H1 (cell line): ENCODE measurements at regions not wholly inside any gene's neighbourhood (a gene's known extent, or its start where the extent isn't known, plus 50 kb on each side); places are given as distances from the start of the nearest gene placed in this dataset.

ENCODE experiments used
- CTCF ChIA-PET: fragments of 300-600 bp; sonication (Branson Sonifier 250); formaldehyde crosslinking; loops from one replicate; lab custom pipeline; 2021; ENCODE audit not compliant: partially characterized antibody; lab: Charles Lee
- POLR2A ChIA-PET: fragments of 300-600 bp; sonication (Branson Sonifier 250); formaldehyde crosslinking; loops from one replicate; lab custom pipeline; 2021; ENCODE audit warnings: inconsistent platforms; ENCODE audit not compliant: partially characterized antibody; lab: Charles Lee
- DNase-seq, 2 experiments: peaks; one replicate each; pipeline versions ENCODE4 v3.0.0 to v3.0.0-alpha.2; 2010 to 2022; ENCODE audit warnings: low spot score in 2 of 2, low read depth in 1 of 2, mixed read lengths in 1 of 2
- FAIRE-seq: peaks from 2 replicates; lab custom pipeline; 2011; peaks lifted over from hg19 to GRCh38; lab: Jason Lieb, UNC
- H2AFZ ChIP-seq: 2 replicates; pipeline ENCODE4 v1.8.1; 2012; ENCODE audit warnings: low read length, inconsistent platforms
- H2AK5ac ChIP-seq: 2 replicates; pipeline ENCODE4 v1.6.1; 2013; ENCODE audit warnings: low read depth, low read length
- H2BK120ac ChIP-seq: replicated peaks from 2 replicates; pipeline ENCODE3; 2013; ENCODE audit warnings: low read depth, low read length, inconsistent platforms
- H2BK12ac ChIP-seq: 2 replicates; pipeline ENCODE4 v1.6.1; 2013; ENCODE audit warnings: low read depth, low read length
- H2BK15ac ChIP-seq: 2 replicates; pipeline ENCODE4 v1.6.1; 2013; ENCODE audit warnings: low read length
- H2BK20ac ChIP-seq: 2 replicates; pipeline ENCODE4 v1.6.1; 2013; ENCODE audit warnings: low read length
- H2BK5ac ChIP-seq: 2 replicates; pipeline ENCODE4 v1.6.1; 2013; ENCODE audit warnings: low read depth, low read length
- H3K14ac ChIP-seq: 2 replicates; pipeline ENCODE4 v1.6.1; 2013; ENCODE audit warnings: inconsistent platforms; ENCODE audit not compliant: insufficient read length
- H3K18ac ChIP-seq: 2 replicates; pipeline ENCODE4 v1.6.1; 2013; ENCODE audit warnings: low read length; ENCODE audit errors: extremely low read depth
- H3K23ac ChIP-seq: 2 replicates; pipeline ENCODE4 v1.6.1; 2013; ENCODE audit warnings: inconsistent platforms; ENCODE audit not compliant: insufficient read length
- H3K23me2 ChIP-seq: 2 replicates; pipeline ENCODE4 v1.6.1; 2013; ENCODE audit warnings: low read depth, low read length
- H3K27ac ChIP-seq: 2 replicates; pipeline ENCODE4 v1.6.1; 2011; ENCODE audit warnings: low read depth, low read length, inconsistent platforms
- H3K27me3 ChIP-seq, 4 experiments: replicated peaks in 1 of 4; 1 replicate in 1 of 4; 2 replicates in 3 of 4; pipeline versions ENCODE4 v1.6.1 to v1.8.1; 2011 to 2013; ENCODE audit warnings: low read length in 3 of 4, mild to moderate bottlenecking in 3 of 4, inconsistent platforms in 2 of 4, mixed read lengths in 2 of 4, moderate library complexity in 1 of 4; ENCODE audit not compliant: control insufficient read depth in 3 of 4, insufficient read depth in 3 of 4; ENCODE audit errors: extremely low read depth in 1 of 4
- H3K36me3 ChIP-seq, 4 experiments: 2 replicates each; pipeline versions ENCODE4 v1.6.1 to v1.8.1; 2011 to 2013; ENCODE audit warnings: mild to moderate bottlenecking in 4 of 4, low read length in 3 of 4, moderate library complexity in 2 of 4, control low read depth in 1 of 4, inconsistent platforms in 1 of 4; ENCODE audit not compliant: insufficient read depth in 4 of 4, control insufficient read depth in 2 of 4
- H3K4ac ChIP-seq: replicated peaks from 2 replicates; pipeline ENCODE3; 2013; ENCODE audit warnings: low read length, low read depth, mixed read lengths, inconsistent platforms; ENCODE audit not compliant: insufficient read length
- H3K4me1 ChIP-seq, 4 experiments: replicated peaks in 1 of 4; 1 replicate in 1 of 4; 2 replicates in 3 of 4; pipeline versions ENCODE4 v1.6.1 to v1.8.1; 2011 to 2013; ENCODE audit warnings: low read length in 3 of 4, inconsistent platforms in 2 of 4, mixed read lengths in 1 of 4; ENCODE audit not compliant: insufficient read depth in 4 of 4, control insufficient read depth in 3 of 4
- H3K4me2 ChIP-seq, 2 experiments: 2 replicates each; pipeline versions ENCODE4 v1.6.1 to v1.8.1; 2011 to 2013; ENCODE audit warnings: low read depth in 2 of 2, low read length in 2 of 2, control low read depth in 1 of 2, inconsistent platforms in 1 of 2, mild to moderate bottlenecking in 1 of 2; ENCODE audit not compliant: insufficient read depth in 1 of 2
- H3K4me3 ChIP-seq, 4 experiments: fragments of 200-600, 300-600 bp in 1 of 4; sonication (generic), shearing (Covaris generic), sonication (Bioruptor Twin) in 1 of 4; 2 replicates each; pipeline versions ENCODE4 v1.5.1 to v1.8.1; 2011 to 2016; ENCODE audit warnings: low read length in 4 of 4, low read depth in 3 of 4, control low read depth in 2 of 4, inconsistent platforms in 2 of 4, mild to moderate bottlenecking in 2 of 4, mixed read lengths in 1 of 4, moderate library complexity in 1 of 4; ENCODE audit not compliant: insufficient read depth in 2 of 4; ENCODE audit errors: extremely low read depth in 1 of 4
- H3K56ac ChIP-seq: replicated peaks from 2 replicates; pipeline ENCODE3; 2013; ENCODE audit warnings: low read depth, mild to moderate bottlenecking, mixed read lengths, low read length, inconsistent platforms; ENCODE audit not compliant: insufficient read length
- H3K79me1 ChIP-seq: 2 replicates; pipeline ENCODE4 v1.6.1; 2013; ENCODE audit warnings: low read depth, low read length, control low read depth
- H3K79me2 ChIP-seq, 2 experiments: 2 replicates each; pipeline versions ENCODE4 v1.6.1 to v1.8.1; 2012 to 2013; ENCODE audit warnings: low read length in 2 of 2, mild to moderate bottlenecking in 2 of 2, inconsistent platforms in 1 of 2; ENCODE audit not compliant: insufficient read depth in 2 of 2, control insufficient read depth in 1 of 2
- H3K9ac ChIP-seq, 4 experiments: replicated peaks in 1 of 4; 1 replicate in 1 of 4; 2 replicates in 3 of 4; pipeline versions ENCODE4 v1.6.1 to v1.8.1; 2011 to 2013; ENCODE audit warnings: low read depth in 3 of 4, low read length in 3 of 4, control low read depth in 2 of 4, mild to moderate bottlenecking in 2 of 4, moderate library complexity in 2 of 4, inconsistent platforms in 1 of 4; ENCODE audit errors: extremely low read depth in 1 of 4
- H3K9me3 ChIP-seq, 2 experiments: 2 replicates each; pipeline versions ENCODE4 v1.6.1 to v1.8.1; 2012 to 2013; ENCODE audit warnings: mild to moderate bottlenecking in 2 of 2, moderate library complexity in 2 of 2, control low read depth in 1 of 2, inconsistent platforms in 1 of 2, low read depth in 1 of 2, low read length in 1 of 2, mixed read lengths in 1 of 2; ENCODE audit not compliant: insufficient read depth in 2 of 2
- H4K20me1 ChIP-seq, 2 experiments: replicated peaks in 1 of 2; 2 replicates each; pipeline versions ENCODE3 to v1.8.1; 2011 to 2013; ENCODE audit warnings: inconsistent platforms in 2 of 2, low read length in 2 of 2, mild to moderate bottlenecking in 1 of 2; ENCODE audit not compliant: insufficient read depth in 2 of 2, control insufficient read depth in 1 of 2
- H4K5ac ChIP-seq: 2 replicates; pipeline ENCODE4 v1.6.1; 2013; ENCODE audit warnings: low read length, low read depth, mixed read lengths, inconsistent platforms; ENCODE audit not compliant: insufficient read length
- H4K8ac ChIP-seq: 2 replicates; pipeline ENCODE4 v1.8.0; 2013; ENCODE audit warnings: mild to moderate bottlenecking, moderate library complexity, low read length, inconsistent platforms; ENCODE audit not compliant: insufficient read depth; ENCODE audit errors: extremely low read depth
- H4K91ac ChIP-seq: replicated peaks from 2 replicates; pipeline ENCODE3; 2013; ENCODE audit warnings: low read length, mixed read lengths, inconsistent platforms; ENCODE audit not compliant: insufficient read length
- ASH2L ChIP-seq: fragments of 200-600, 300-600 bp; sonication (generic); IDR thresholded peaks from one replicate; pipeline ENCODE4 v1.7.1; 2017; ENCODE audit warnings: low read length
- RAD21 ChIP-seq, 2 experiments: IDR thresholded peaks in 1 of 2; conservative IDR thresholded peaks in 1 of 2; 2 replicates each; pipeline ENCODE4 v1.6.1; 2011; ENCODE audit warnings: low read depth in 2 of 2, low read length in 2 of 2, improper control_type of control experiment in 1 of 2, inconsistent platforms in 1 of 2, mild to moderate bottlenecking in 1 of 2, moderate library complexity in 1 of 2
- SRF ChIP-seq: IDR thresholded peaks from 2 replicates; pipeline ENCODE4 v1.6.1; 2011; ENCODE audit warnings: mild to moderate bottlenecking, low read depth, low read length, moderate library complexity
- TAF1 ChIP-seq: IDR thresholded peaks from 2 replicates; pipeline ENCODE4 v1.6.1; 2011; ENCODE audit warnings: mild to moderate bottlenecking, low read depth, low read length
- TF ChIP-seq, protein P1 (sequence below), 3 experiments: IDR thresholded peaks; 1 replicate in 2 of 3; 2 replicates in 1 of 3; pipeline versions ENCODE4 v1.5.1 to v1.6.1; 2011; ENCODE audit warnings: low read length in 3 of 3, mild to moderate bottlenecking in 3 of 3, inconsistent platforms in 2 of 3, low read depth in 1 of 3, moderate library complexity in 1 of 3; ENCODE audit not compliant: insufficient read depth in 1 of 3; ENCODE audit errors: control extremely low read depth in 1 of 3
- TF ChIP-seq, protein P2 (sequence below): IDR thresholded peaks from 2 replicates; pipeline ENCODE4 v1.6.1; 2012; ENCODE audit warnings: inconsistent platforms

DNA sequence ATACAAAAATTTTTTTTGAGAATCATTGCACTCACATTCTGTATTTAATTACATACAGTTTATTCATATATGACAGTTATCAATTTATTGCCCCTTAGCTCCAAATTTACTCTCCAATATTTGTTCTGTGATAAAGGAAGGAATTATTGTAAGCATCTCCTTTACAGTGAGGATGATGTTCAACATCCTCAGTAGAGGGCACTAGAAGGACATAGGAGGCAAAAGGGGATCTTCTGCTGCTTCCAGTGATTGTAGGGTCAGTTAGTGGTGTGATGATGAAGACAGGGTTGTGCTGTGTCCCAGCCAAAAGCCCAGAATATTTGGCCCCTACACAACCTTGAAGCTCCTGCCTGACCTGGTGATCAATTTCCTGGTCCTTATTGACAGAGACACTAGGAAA is 89.9 kb upstream of the DCBLD2 start:
- no peak overlapping the region for H3K23ac ChIP-seq
- FAIRE-seq: no peak
- H2BK20ac ChIP-seq: no peak overlapping the region
- no peaks in the 10 kb centered on the region for H3K79me1 ChIP-seq
- H4K20me1 ChIP-seq: no peaks in the 10 kb centered on the region
- H3K9ac ChIP-seq: no peak overlapping the region
- no peaks in the 10 kb centered on the region; a peak in 1 of 7 replicates for H3K4me1 ChIP-seq
- H3K18ac ChIP-seq: no peak overlapping the region
- no peak overlapping the region for H2BK12ac ChIP-seq
- no peak overlapping the region for H3K4me2 ChIP-seq
- no peak overlapping the region for H3K4me3 ChIP-seq
- no peak overlapping the region for H2BK15ac ChIP-seq
- no peak overlapping the region for H3K4ac ChIP-seq
- H3K9me3 ChIP-seq: no peaks in the 10 kb centered on the region
- H2AK5ac ChIP-seq: no peak overlapping the region
- no peak overlapping the region for H4K8ac ChIP-seq
- TF ChIP-seq RAD21 (IDR thresholded peaks at IDR 0.05 in 1 of 2, conservative IDR thresholded peaks at IDR 0.05 in 1 of 2; ENCODE audit: low read depth in 2 of 2, low read length in 2 of 2): peak; percentile 21 to 41; a peak in 3 of 4 replicates
- TF ChIP-seq TAF1: no peak
- TF ChIP-seq, protein P1, sequence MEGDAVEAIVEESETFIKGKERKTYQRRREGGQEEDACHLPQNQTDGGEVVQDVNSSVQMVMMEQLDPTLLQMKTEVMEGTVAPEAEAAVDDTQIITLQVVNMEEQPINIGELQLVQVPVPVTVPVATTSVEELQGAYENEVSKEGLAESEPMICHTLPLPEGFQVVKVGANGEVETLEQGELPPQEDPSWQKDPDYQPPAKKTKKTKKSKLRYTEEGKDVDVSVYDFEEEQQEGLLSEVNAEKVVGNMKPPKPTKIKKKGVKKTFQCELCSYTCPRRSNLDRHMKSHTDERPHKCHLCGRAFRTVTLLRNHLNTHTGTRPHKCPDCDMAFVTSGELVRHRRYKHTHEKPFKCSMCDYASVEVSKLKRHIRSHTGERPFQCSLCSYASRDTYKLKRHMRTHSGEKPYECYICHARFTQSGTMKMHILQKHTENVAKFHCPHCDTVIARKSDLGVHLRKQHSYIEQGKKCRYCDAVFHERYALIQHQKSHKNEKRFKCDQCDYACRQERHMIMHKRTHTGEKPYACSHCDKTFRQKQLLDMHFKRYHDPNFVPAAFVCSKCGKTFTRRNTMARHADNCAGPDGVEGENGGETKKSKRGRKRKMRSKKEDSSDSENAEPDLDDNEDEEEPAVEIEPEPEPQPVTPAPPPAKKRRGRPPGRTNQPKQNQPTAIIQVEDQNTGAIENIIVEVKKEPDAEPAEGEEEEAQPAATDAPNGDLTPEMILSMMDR (IDR thresholded peaks at IDR 0.05; ENCODE audit: control extremely low read depth in 1 of 3, insufficient read depth in 1 of 3, low read depth in 1 of 3, low read length in 3 of 3): peak in 1 of 3 experiments; percentile 30; a peak in 1 of 4 replicates
- TF ChIP-seq, protein P2, sequence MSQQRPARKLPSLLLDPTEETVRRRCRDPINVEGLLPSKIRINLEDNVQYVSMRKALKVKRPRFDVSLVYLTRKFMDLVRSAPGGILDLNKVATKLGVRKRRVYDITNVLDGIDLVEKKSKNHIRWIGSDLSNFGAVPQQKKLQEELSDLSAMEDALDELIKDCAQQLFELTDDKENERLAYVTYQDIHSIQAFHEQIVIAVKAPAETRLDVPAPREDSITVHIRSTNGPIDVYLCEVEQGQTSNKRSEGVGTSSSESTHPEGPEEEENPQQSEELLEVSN: no peak
- TF ChIP-seq ASH2L: no peak
- TF ChIP-seq SRF: no peak
- TF ChIP-seq, all 59 proteins: peak for 2
- Histone ChIP-seq H3K36me3 (no peaks in the 10 kb centered on the region), H4K5ac (no peak overlapping the region), H2BK120ac (no peak overlapping the region), H3K56ac (no peak overlapping the region), H3K14ac (no peak overlapping the region), H4K91ac (no peak overlapping the region), H2AFZ (peak overlapping the region; percentile 64; the same call in 1 of the 2 replicates), H3K27ac (0 out of 2 replicates have a peak overlapping the region, but pooled peaks have one; percentile 36), H3K79me2 (no peaks in the 10 kb centered on the region), H3K23me2 (no peaks in the 10 kb centered on the region), H3K27me3 (no peaks in the 10 kb centered on the region), H2BK5ac (no peak overlapping the region)
- POLR2A ChIA-PET: no interaction called here
- CTCF ChIA-PET: interaction anchor here (0.6 to 9.9 kb wide), 12 partner anchors 9 to 388 kb away, joined by 3 to 146 read pairs (median 3); no protein-coding TSS in a partner anchor
- DNase-seq: no peak
